ENCODE measurements at regions not wholly inside any gene's neighbourhood (a gene's known extent, or its start where the extent isn't known, plus 50 kb on each side); places are given as distances from the start of the nearest gene placed in this dataset.

- no peak for TF ChIP-seq CTCF (conservative IDR thresholded peaks at IDR 0.05)
- TF ChIP-seq ZFX (IDR thresholded peaks at IDR 0.05) = no peak
These were observed 441.1 kb upstream of the RORB start for GRCh38 chr9:74056023-74056422.

All from C4-2B (cell line).